HG03108 (cell line): ENCODE measurements at regions not wholly inside any gene's neighbourhood (a gene's known extent, or its start where the extent isn't known, plus 50 kb on each side); places are given as distances from the start of the nearest gene placed in this dataset.
"Not testable (repeated sequence)": the region's sequence is repeated elsewhere in the genome, so short reads cannot be mapped to it uniquely, and the experiment has no call there.

ENCODE experiments used
- ATAC-seq: cut with Tn5 transposase; IDR thresholded peaks from one replicate; pipeline ENCODE4 v1.9.1; 2021; ENCODE audit warnings: moderate library complexity; ENCODE audit not compliant: unreplicated experiment

DNA sequence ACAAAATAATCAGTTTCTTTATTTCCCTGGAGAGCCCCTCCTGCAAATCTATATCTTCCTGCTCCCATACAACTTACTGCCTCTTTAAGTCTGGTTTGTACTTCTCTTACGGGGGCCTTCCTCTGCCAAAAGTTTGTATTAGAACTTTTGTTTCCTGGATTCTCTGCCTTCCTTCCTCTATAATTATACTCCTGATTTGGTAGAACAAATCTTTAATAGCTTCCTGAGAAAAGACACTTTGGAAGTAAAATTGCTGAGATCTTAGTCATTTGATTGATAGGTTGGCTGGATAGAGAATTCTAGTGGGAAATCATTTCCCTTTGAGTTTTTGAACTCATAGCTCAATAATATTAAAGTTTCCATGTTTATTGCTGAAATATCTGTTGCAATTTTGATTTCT, 499.2 kb downstream of the RAB38 start:
- no peak for ATAC-seq

DNA sequence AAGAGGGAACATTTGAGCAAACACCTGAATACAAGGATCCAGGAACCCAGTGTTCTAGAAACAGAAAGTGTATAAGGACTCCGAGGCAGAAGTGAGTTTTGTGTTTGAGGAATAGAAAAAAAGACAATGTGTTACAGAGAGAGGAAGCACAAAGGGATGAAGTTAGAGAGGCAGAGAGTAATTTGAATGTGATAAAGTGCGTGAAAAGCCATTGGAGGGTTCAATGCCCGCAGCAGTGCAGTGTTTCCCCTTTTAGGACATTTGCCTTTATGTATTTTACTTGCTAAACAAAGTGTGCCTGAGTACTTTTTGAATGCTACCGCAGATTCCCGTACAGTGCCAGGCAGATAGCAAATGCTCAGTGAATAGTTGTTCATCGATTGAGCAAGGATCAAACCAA, 508.5 kb downstream of the RAB38 start:
- no peak for ATAC-seq

DNA sequence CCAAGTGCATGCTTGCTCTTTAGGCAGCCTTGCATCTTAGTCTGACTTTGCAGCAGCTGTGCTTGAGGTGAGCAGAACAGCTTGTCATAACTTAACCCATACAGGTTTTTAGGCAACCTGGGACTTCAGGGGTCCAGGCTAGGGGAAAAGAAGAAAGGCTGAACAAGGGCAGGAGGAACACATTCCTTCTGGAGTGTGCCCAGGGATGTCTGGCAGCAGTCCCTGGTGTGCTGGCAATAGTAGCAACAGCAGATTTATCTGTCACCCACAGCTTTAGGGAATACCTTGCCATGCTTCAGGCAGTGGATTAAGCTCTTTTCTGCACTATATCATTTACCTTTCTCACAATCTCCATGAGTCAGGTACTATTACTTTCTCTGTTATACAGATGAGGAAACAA, 513.0 kb downstream of the RAB38 start:
- no peak for ATAC-seq

DNA sequence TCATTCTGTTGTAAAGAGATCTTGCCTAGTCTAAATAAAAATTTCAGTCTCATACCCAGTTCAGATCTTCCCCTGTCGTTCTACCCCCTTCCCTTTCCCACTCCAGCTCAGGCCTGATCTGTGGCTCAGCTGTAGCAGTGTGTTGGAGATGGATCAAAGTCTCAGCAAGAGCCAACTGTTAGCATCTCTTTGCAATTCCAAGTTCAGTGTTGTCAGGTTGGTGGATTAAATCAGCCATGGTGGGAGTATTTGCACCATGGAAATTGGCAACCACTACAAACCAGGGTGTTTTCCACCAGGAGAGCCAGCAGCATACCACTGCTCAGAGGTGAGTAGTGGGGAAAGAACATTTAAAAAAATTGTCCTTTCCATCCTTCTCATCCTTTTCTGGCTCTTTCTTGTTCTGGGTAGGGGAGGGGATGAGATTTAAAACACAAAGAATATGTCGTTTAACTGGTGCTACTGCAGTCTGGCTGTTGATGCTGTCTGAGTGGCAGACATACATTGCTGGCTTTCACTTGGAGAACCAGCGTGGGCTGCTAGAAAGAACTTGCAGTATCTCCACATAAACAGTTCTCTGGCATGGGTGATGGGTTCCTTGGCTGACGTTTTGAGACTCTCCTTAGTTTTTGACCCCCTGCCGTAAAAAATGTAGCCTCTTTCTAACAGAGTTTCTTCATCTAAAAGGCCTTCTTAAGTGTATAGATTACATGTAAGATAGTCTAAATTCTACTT, 514.1 kb downstream of the RAB38 start:
- no peak for ATAC-seq

DNA sequence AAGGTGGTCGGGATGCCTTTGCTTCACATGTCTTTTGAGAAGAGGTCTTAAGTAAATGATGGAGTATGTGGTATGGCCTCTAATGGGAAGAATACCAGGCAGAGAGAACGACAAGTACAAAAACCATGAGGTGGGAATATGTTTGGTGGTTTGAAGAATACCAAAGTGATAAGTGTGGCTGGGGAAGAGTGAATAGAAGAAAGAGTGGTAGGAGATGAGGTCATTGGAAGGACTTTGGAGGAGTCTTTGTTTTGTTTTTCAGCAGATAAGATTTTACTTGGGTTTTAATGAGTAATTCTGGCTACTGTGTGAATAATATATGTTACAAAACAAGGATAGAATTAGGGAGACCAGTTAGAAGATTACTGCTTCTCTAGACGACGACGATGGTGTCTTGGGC, 515.4 kb downstream of the RAB38 start:
- no peak for ATAC-seq

DNA sequence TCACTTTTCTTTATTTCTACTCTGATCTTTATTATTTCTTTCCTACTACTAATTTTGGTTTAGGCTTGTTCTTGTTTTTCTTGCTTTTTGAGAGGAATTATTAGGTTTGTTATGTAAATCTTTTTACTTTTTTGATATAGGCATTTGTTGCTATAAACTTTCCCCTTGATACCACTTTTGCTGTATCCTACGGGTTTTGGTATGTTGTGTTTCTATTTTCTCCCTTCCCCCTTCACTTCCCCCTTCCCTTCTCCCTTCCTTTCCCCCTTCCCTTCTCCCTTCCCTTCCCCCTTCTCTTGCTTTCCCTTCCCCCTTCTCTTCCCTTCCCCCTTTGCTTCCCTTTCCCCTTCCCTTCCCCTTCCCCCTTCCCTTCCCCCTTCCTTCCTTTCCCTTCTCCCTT, 529.6 kb downstream of the RAB38 start:
- no peak for ATAC-seq

DNA sequence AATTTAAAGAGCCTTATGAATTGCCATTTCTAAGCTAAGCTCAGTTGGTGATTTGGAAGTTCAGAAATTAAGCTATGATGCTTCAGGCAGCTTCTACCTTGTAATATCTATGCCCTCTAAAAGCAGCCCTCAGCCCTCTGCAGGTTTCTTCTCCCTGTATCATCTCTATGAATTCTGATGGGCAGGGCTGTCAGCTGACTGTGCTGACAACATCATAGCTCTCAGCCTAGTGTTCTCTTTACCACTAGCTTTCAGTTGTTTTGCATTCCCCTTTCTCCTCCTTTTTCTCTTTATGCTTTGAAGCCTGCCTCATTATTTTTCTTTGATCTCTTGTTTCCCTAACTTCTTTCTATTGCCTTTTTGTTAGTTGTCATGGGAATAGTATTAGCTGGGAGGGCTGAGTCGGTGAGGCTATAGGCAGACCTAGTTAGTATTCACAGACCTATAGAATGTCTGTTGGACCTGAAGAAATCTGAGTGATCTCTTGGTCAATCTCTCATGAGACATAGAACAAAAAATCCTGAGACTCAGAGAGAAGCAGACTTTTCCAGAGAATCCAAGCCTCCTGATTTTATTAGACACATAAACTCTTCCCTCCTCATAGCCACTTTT, 535.4 kb downstream of the RAB38 start:
- ATAC-seq, result no peak

DNA sequence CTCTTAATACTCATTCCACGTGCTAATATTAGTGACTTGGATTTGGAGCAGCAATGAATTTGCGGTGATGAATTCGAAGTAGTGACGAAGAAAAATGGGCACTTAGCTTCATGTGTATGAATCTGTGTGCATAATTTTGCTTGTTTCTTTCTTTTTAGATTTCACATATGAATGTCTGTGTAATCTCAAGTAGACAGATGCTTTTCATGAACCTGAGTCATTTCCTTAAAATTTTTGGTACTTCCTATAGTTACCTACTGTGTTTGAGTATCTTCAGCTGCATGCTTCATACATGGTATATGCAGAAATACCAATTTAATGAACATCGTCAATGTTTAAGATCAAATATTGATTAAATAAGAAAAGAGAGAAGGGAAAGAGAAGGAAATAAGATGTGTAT, 540.2 kb downstream of the RAB38 start:
- no peak for ATAC-seq

DNA sequence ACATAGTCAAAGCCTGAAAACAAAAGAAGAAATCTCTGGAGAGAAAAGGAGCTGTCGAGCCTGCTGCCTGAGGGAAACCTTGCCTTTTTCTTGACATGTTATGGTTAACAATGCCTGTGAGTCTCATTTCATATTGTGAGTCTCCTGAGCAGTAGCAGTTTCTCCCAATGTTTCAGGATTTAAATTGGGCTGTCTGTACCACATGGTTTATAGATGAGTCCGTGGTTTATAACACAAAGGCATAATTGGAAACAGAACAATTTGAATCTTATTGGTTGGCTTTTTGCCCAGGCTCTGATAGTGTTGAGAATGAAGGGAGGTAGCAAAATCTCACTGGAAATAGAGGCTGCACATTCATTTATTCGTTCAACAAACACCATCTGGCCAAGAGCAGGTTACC, 540.9 kb downstream of the RAB38 start:
- ATAC-seq, result no peak

DNA sequence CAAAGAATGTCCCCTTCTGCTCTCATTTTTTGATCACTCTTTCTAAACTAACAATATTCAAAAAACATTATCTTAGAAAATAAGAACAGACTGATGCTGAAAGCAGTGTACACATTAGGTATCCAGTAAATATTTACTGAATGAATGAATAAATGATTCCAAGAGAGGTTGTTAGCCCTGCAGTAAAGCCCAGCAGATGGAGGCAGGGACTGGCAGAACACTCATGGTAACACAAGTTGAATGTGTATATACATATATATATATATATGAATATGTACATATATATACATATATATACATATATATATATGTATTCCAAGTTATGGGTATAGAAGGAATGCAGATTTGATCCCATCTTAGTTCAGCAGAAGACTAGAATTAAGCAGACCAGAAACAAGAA, 546.3 kb downstream of the RAB38 start:
- ATAC-seq, result no peak

DNA sequence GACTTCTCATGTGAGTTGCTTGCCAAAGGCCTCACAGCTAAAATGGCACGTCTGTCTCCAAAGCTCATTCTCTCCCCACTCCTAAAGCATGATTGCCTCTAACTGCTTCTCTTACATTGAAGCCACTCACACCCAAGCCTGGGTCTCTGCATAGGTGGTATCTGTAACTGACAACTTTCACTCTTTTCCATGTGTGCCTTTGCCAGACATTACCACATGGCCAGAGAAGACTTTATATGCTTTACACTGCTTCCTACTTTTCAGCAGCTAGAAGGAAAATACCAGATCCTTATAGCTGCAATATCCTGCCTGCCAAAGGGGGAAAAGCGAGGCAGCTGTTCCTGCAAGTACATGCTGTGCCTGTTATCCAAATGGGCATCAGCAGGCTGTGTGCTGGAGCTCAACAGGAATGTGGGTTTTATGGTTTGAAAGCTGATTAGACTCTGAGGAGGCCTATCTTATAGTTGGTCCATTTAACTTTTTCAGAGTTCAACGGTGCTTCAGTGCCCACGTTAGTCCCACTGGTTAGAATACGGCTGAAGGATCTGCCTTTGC, 547.1 kb downstream of the RAB38 start:
- ATAC-seq, result no peak

DNA sequence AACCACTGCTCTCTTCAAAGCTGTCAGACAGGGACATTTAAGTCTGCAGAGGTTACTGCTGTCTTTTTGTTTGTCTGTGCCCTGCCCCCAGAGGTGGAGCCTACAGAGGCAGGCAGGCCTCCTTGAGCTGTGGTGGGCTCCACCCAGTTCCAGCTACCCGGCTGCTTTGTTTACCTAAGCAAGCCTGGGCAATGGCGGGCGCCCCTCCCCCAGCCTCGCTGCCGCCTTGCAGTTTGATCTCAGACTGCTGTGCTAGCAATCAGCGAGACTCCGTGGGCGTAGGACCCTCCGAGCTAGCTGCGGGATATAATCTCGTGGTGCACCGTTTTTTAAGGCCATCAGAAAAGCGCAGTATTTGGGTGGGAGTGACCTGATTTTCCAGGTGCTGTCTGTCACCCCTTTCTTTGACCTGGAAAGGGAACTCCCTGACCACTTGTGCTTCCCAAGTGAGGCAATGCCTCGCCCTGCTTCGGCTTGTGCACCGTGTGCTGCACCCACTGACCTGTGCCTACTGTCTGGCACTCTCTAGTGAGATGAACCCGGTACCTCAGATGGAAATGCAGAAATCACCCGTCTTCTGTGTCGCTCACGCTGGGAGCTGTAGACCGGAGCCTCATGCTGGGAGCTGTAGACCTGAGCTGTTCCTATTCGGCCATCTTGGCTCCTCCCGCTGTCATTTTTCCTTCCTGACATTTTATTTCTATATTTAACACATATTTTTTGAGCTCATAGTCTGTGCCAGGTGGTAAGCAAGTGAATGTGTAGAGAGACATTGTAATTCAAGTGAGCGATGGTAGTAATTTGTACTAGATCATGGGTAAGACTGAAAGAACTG, 551.5 kb downstream of the RAB38 start:
- ATAC-seq, result not testable (repeated sequence)

DNA sequence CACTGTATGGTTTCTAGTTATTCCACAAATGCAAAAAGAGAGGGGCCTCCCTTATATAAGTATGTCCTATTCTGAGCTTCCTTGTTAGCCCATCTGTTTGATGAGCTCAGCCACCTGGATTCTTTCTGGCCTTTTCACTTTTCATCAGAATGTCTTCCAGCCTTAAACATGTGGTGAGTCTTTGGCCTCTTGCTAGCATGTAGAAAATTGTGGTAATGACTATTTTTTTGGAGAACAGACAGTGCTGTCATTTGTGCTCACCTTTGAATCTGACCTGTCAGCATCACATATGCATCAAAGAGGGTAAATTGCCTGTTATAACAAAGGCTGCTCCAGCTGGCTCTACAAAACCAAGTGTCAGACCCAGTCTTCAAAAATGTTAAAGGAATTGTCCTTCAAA, 558.7 kb downstream of the RAB38 start:
- ATAC-seq, result no peak

DNA sequence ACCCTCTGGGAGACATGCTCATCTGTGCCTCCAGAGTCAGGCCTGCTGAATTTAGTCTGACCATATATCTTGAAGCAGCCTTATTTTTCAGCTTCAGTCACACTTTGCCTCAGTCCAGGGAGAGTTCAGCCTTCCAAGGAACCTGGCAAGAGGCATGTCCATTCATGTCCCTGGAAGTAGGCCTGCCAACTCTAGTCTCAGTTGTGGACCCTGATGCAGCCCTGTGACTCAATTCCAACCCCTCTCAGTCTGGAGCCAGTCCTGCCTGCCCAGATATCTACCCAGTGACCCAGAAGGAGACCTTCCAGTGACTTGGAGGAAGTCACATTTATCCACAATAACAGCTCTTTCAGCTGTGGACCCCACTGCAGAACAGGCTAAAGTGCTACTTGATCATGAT, 566.6 kb downstream of the TMEM135 start:
- no peak for ATAC-seq

DNA sequence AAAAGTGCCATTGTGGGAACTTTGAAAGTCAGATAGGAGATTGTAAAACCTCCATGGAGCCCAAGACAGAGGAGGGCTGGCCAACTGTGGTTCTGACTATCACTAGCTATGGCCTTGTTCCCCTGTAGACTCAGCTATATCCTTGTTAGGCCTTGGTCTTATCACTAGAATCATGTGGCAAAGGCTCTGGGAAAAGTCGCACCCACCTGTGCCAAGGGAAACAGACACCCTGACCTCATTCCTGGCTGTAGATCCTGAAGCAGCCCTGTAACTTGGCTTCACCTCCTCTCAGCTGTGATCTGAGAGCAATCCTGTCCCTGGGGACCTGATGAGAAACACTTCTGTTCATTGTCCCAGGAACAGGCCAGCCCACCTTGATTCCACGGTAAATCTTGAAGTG, 566.2 kb downstream of the TMEM135 start:
- ATAC-seq, result no peak

DNA sequence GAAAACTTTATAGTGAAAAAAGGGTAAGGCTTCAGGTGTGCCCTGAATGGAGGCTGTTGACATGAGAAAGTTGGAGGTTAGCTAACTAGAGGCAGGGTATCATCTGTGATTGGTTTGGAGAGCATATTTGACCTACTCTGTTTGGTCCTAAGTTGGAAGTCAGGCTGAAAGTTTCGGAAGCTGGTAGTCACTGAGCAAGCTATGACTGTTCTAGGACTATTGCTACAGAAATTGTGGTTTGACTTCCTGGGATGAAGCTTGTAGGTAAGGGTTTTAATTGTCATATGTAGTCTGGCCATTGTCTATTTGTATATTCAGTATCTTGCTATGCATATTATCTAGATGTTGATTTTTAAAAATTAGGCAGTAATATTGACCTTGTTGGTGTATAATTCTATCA, 565.0 kb downstream of the TMEM135 start:
- ATAC-seq, result no peak

DNA sequence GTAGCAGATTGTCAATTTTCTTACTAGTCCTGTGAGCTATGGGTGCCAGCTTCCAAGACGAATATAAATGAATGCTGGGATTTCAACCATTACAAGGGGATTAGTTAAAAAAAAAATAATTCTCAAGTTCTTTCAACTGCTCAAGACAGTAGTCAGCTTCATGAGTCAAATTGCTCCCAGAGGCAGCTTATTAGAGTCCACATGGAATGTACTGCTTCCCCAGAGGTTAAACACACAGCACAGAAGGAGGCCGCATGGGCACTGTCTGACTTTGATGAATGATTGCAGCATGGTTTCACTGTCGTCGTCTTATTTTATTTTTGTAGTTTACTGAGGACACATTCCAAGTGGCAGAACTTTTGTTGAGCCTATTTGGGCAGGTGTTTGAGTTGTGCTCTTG, 563.2 kb downstream of the TMEM135 start:
- no peak for ATAC-seq

DNA sequence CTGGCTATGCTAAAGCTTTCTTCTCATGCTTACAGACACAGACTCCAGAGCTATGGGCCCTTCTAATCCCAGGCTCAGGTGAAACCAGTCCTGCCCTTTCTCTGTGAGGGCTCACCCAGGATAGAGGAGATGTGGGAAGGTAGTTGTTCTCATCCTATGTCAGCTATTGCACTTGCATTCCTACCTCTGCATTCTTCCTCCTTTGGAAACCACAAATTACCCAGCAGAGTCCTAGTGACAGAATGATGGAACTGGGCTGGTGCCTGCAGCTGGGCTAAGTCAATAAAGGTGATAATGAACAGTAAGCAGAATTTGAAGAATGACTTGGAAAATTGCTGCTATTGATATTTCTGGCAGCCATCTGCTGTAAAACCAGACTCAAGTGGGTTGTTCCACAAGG, 560.0 kb downstream of the TMEM135 start:
- ATAC-seq, result no peak

DNA sequence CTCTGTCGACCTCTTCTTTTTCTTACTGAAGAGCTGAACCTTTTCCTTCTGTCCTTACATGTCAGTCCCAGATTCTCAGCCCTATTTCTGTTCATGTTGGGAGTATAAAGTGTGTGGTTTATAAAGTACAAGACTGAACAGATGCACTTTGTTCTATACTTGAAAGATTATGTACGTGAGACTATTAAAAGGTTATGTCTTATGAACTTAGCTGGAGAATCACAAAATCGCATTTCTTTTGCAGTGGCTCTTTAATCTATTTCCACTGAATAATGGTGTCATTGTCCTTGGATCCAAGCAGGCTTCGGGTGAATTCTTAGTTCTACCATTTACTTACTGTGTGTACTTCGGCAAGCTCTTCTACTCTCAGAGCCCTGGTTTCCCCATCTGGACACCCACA, 558.4 kb downstream of the TMEM135 start:
- no peak for ATAC-seq

DNA sequence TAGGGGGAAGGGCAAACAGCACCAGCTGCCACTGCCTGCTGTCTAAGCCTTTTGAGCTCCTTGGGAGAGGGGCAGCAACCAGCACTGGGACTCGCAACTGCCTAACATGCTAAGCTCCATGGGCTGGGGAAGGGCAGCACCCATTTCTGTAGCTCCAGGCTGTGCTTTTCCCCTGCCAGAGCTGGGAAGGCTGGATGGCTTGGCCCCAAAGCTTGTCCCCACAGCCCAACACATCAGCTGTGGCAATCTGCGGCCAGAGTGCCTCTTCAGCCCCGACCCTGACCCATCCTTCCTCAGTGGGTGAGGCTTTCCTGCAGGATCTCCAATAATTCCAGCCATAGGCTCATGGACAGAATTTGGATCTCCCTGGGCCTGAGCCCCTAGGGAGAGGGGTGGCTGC, 551.3 kb downstream of the TMEM135 start:
- no peak for ATAC-seq

DNA sequence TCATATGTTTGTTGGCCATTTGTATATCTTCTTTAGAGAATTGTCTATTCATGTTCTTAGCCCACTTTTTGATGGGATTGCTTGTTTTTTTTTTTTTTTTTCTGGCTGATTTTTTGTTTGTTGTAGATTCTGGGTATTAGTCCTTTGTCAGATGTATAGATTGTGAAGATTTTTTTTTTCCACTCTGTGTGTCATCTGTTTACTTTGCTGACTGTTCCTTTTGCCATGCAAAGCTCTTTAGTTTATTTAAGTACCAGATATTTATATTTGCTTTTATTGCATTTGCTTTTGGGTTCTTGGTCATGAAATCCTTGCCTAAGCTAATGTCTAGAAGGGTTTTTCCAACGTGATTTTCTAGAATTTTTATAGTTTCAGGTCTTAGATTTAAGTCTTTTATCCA, 547.9 kb downstream of the TMEM135 start:
- not testable (repeated sequence) for ATAC-seq

DNA sequence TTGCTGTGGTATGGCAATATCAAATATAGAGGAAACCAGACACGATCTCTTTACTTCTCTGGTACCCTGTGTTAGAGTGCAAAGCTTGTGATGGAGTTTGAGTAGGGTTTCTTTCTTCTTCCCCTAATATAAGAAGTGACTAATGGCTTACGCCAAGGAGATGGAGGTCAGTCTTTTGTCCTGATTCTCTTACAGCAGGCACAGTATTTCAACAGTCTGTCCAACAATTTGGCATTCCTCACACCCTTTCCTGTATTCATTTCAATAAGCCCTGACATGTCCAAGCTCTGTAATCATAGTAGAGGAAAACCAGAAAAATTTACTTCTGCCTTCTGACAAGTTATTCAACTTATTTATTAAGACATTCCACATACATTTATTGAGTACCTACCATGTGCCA, 546.2 kb downstream of the TMEM135 start:
- ATAC-seq, result no peak
